ENCODE measurements at regions not wholly inside any gene's neighbourhood (a gene's known extent, or its start where the extent isn't known, plus 50 kb on each side); places are given as distances from the start of the nearest gene placed in this dataset.

- ChIA-PET CTCF (interaction anchor here (1.3 kb wide), 1 partner anchor 14 kb away, joined by 4 read pairs; no protein-coding TSS in a partner anchor), POLR2A (no interaction called here)
- TF ChIP-seq POLR2AphosphoS5 (IDR thresholded peaks at IDR 0.05; ENCODE audit: low read depth, low read length) (no peak), FOXJ3 (CRISPR knock-in tag; IDR thresholded peaks at IDR 0.05) (no peak), SIN3A (IDR thresholded peaks at IDR 0.05; ENCODE audit: borderline replicate concordance, low read depth, low read length) (no peak), REST (IDR thresholded peaks at IDR 0.05; ENCODE audit: low read depth, low read length) (no peak), GABPA (IDR thresholded peaks at IDR 0.05; ENCODE audit: low read depth) (no peak), PBX3 (IDR thresholded peaks at IDR 0.05) (no peak), MXI1 (IDR thresholded peaks at IDR 0.05; ENCODE audit: low read depth, low read length) (no peak), TAF1 (IDR thresholded peaks at IDR 0.05; ENCODE audit: borderline replicate concordance, low read depth, low read length) (no peak), MEF2A (IDR thresholded peaks at IDR 0.05; ENCODE audit: borderline replicate concordance, low read depth) (no peak), EP300 (IDR thresholded peaks at IDR 0.05; ENCODE audit: borderline replicate concordance in 1 of 2, low read depth in 1 of 2, low read length in 1 of 2) (no peak), EZH2phosphoT487 (IDR thresholded peaks at IDR 0.05; ENCODE audit: borderline replicate concordance, low read depth) (no peak)
- no peaks in the 10 kb centered on the region for H3K79me2 ChIP-seq (ENCODE audit: insufficient read depth)
- no peaks in the 10 kb centered on the region for H4K20me1 ChIP-seq (ENCODE audit: insufficient read depth)
- no peaks in the 10 kb centered on the region for H3K27me3 ChIP-seq (ENCODE audit: insufficient read depth)
- no peaks in the 10 kb centered on the region for H3K36me3 ChIP-seq (replicated peaks in 1 of 2; ENCODE audit: control insufficient read depth in 1 of 2, insufficient read depth in 2 of 2, low read length in 1 of 2)
- WGBS (ENCODE audit: low lambda C conversion rate) = 23% methylated on average over 1 of the region's 1 CpG
- no peaks in the 10 kb centered on the region for H3K4me1 ChIP-seq (ENCODE audit: control insufficient read depth in 1 of 2, insufficient read depth in 2 of 2, low read depth in 1 of 2, low read length in 1 of 2)
- no peaks in the 10 kb centered on the region for H3K9me3 ChIP-seq
- H3K9ac ChIP-seq = no peak overlapping the region
- H2AFZ ChIP-seq (ENCODE audit: low read depth) = no peak overlapping the region
- H3K27ac ChIP-seq (ENCODE audit: low read depth in 2 of 2, low read length in 1 of 2) = no peak overlapping the region
- H3K9me2 ChIP-seq = no peaks in the 10 kb centered on the region
- H3F3A ChIP-seq (replicated peaks; ENCODE audit: insufficient read depth) = no peaks in the 10 kb centered on the region
- DNase-seq = no peak
- no peak overlapping the region for H3K4me3 ChIP-seq (ENCODE audit: low read depth in 2 of 2, low read length in 1 of 2)
- H3K4me2 ChIP-seq = no peak overlapping the region
These were observed 140.9 kb upstream of the MOCS1 start for GRCh38 chr6:40075056-40075590.

- Histone ChIP-seq H3K9me3 (no peaks in the 10 kb centered on the region), H3K9me2 (no peaks in the 10 kb centered on the region), H3K27ac (ENCODE audit: low read depth in 2 of 2, low read length in 1 of 2) (no peak overlapping the region), H4K20me1 (ENCODE audit: insufficient read depth) (no peaks in the 10 kb centered on the region), H3F3A (replicated peaks; ENCODE audit: insufficient read depth) (no peaks in the 10 kb centered on the region), H3K36me3 (replicated peaks in 1 of 2; ENCODE audit: control insufficient read depth in 1 of 2, insufficient read depth in 2 of 2, low read length in 1 of 2) (no peaks in the 10 kb centered on the region), H2AFZ (ENCODE audit: low read depth) (no peak overlapping the region), H3K4me3 (ENCODE audit: low read depth in 2 of 2, low read length in 1 of 2) (no peak overlapping the region), H3K4me1 (ENCODE audit: control insufficient read depth in 1 of 2, insufficient read depth in 2 of 2, low read depth in 1 of 2, low read length in 1 of 2) (no peaks in the 10 kb centered on the region), H3K79me2 (ENCODE audit: insufficient read depth) (no peaks in the 10 kb centered on the region), H3K9ac (no peak overlapping the region), H3K27me3 (ENCODE audit: insufficient read depth) (no peaks in the 10 kb centered on the region), H3K4me2 (no peak overlapping the region)
- DNase-seq = no peak
- 33% methylated on average over 7 of the region's 8 CpGs for WGBS (ENCODE audit: low lambda C conversion rate)
- CTCF ChIA-PET = no interaction called here
- POLR2A ChIA-PET = no interaction called here
- no peak for TF ChIP-seq ELF1 (IDR thresholded peaks at IDR 0.05)
- no peak for TF ChIP-seq FOSL2 (IDR thresholded peaks at IDR 0.05; ENCODE audit: borderline replicate concordance, low read depth)
- TF ChIP-seq RAD21 (IDR thresholded peaks at IDR 0.05; ENCODE audit: low read length) = no peak
- no peak for TF ChIP-seq CTCF (IDR thresholded peaks at IDR 0.05)
- no peak for TF ChIP-seq EP300 (IDR thresholded peaks at IDR 0.05; ENCODE audit: borderline replicate concordance in 1 of 2, low read depth in 1 of 2, low read length in 1 of 2)
- no peak for TF ChIP-seq REST (IDR thresholded peaks at IDR 0.05; ENCODE audit: low read depth, low read length)
- no peak for TF ChIP-seq GATA2 (CRISPR knock-in tag; IDR thresholded peaks at IDR 0.05)
These were observed 140.2 kb upstream of the MOCS1 start for GRCh38 chr6:40074306-40075055.
